HG03378 (cell line): ENCODE measurements at regions not wholly inside any gene's neighbourhood (a gene's known extent, or its start where the extent isn't known, plus 50 kb on each side); places are given as distances from the start of the nearest gene placed in this dataset.

Experiments used
- ATAC-seq: cut with Tn5 transposase; IDR thresholded peaks from one replicate; pipeline ENCODE4 v1.9.1; 2021; ENCODE audit warnings: mild to moderate bottlenecking, moderate library complexity; ENCODE audit not compliant: unreplicated experiment

DNA sequence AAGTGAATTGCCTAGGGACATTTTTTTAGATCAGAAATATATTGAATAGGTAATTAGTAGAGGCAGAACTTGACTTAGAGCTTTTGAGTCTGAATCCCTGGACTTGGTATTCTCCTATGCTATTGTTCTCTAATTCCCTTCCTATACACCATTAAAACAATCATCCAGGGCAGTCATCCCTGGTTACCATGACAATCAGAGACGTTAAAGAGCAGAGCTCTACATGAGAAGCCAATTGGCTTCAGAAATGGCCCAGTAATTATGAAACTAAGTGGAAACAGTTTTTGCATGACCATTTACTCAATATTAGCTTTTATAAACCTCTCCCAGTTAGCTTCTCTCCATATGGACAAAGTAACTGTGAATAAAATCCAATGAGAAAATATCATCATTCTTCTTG lies 182.1 kb upstream of the TP63 start:
- no peak for ATAC-seq

DNA sequence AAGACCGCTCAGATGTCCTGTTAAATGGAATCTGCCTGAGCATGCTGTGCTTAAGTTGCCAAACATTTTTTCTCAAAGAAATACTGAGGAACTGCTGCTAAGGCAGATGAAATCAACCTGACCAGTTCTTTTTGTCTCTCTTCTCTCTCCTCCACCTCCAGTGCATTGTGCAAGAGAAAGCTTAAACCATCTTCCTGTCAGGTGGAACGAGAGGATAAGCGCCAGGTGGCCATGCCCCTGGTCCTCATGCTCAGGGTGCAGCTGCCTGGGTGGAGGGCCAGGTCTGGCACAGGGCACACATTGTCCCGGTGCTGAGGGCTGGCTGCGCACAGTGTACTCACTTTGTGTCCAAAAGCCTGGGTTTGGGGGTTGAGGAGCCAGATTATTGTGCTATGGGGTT lies 176.2 kb upstream of the TP63 start:
- no peak for ATAC-seq

GRCh38 chr3:189455641-189456417 lies 175.4 kb upstream of the TP63 start:
- ATAC-seq: no peak

DNA sequence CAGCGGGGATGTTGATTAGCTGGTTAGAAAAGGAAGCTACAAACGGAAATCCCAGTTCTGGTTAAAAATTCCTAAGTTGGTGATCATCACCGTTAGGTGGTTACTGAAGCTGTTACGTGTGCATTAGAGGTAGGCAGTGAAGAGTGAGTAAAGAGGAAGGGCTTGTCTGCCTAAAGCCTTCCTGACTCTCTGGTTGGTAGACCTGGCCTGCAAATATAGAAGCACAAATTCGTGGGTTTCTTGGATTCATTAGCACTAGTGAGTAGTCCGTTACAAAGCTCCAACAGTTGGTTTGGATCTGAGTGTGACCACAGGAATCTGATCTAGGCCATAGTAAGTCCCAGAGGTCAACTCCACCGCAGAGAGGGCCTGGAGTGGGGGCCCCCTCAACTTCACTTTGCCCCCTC lies 174.0 kb upstream of the TP63 start:
- ATAC-seq: no peak

- ATAC-seq: no peak
Observed at GRCh38 chr3:189457631-189458412, 173.4 kb upstream of the TP63 start.

DNA sequence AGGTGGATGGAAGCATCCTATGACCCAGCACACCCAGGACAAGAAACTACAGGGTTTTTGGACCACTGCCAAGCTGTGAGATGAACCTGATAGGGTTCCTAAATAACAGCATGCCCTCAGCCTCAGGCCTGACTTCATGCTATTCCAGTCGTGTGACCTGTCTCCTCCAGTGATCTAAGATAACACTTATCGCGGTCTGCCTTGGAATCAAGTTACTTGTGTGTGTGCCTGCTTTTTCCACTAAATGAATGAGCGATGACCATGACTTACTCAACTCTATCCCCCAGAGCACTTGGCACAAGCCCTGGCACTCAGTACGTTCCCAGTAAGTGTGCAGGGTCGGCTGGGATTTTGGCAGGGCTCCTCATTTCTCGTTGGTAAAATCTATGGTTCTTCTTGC lies 172.7 kb upstream of the TP63 start:
- no peak for ATAC-seq

- ATAC-seq: no peak
Observed at GRCh38 chr3:189459231-189459630, 172.0 kb upstream of the TP63 start.

DNA sequence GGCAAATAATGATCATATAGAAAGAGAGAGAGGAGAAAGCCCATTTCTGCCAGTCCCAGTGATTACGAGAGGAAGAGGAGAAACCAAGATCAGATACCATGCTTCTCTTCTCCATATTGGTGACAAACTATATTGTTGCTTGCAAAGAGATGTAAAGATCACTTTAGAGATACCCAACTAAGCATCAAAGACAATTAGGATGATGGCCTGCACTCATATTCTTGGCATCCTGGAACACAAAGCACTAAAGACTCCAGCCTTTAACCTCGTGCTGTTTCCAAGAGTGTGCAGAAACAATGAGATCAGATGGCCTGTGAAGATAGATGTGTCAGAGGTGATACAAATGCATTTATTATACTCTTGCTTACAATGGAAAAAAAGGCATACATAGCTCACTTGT lies 170.7 kb upstream of the TP63 start:
- no peak for ATAC-seq

- ATAC-seq: no peak
Observed at GRCh38 chr3:189464799-189465198, 166.4 kb upstream of the TP63 start.

DNA sequence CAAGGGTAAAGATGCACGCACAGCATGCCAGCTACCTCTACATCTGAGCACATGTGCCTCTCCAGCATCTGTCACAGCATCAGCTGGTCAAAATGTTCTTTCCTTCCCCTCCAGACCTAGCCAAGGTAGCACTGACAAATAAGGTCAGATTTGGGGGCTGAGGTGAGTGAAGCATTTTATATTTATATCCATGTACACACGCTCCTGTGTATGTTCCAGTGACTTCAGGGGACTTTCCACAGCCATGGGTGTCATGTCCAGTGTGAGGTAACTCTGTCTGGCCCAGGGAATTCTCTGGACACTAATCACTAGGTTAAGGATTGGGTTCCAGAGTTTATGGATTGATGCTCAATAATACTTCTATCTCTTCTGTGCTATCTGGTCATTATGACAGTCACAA lies 165.2 kb upstream of the TP63 start:
- no peak for ATAC-seq

GRCh38 chr3:189467451-189467850 lies 163.7 kb upstream of the TP63 start:
- ATAC-seq: no peak

GRCh38 chr3:189474944-189475343 lies 156.2 kb upstream of the TP63 start:
- ATAC-seq: no peak

DNA sequence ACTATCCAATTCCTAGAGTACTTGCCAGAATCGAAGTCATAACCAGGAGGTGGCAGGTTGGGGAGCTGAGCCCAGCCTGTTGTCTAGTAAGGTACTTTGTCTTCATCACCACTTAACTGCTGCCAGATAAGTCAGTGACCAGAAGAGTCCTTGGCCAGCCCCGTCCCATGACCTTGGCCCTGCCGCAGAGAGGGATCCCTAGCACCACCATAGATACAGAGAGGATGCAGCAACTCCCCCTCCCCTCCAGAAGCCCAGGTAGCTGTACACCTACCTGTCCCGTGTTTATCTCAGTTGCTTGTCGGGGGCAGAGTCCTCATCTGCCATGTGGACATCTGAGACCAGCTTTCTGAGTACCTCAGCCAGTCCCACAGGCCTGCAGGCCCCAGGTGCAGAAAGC lies 153.6 kb upstream of the TP63 start:
- ATAC-seq: no peak

- no peak for ATAC-seq
Observed at GRCh38 chr3:189486556-189486955, 144.6 kb upstream of the TP63 start.

DNA sequence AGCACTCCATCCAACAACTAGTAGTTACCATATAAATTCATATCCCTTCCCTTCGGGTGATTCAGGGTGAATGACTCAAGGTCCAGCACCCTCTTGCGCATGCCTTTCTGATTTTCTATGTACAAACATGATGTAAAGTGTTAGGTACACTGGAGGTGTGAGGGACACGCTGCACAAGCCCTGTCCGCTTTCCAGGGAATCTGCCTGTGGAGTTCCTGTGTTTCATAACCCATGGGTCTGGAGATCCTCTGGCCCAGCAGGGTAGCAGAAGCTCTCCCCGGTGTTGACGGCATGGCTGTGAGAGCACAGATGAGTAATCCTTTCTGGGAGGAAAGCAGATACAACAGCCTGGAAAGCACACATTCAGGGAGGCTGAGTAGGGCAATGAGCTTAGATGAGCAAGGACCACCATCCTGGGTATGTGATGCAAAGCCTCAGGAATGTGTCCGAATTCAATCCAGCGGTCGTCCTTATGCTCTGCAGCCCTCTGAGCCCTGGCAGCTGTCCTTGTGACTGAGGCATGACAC lies 142.9 kb upstream of the TP63 start:
- no peak for ATAC-seq

DNA sequence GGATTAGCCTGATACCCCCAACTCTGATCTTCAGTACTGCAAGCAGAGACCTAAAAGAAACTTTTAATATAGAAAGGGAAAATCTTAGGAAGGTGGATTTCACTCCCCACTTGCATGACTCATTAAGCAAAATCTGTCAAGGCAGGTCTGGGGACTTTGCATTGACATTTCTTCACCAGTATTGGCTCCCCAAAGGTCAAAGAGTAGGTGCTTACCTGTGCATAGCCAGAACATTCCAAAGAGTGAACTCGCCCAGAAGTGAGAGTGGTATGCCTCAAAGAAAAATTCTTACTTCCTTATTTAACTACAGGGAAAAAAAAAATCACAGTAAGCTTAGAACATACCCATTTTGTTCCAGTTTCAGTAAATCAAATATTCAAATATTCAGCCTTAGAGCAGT lies 140.9 kb upstream of the TP63 start:
- no peak for ATAC-seq

DNA sequence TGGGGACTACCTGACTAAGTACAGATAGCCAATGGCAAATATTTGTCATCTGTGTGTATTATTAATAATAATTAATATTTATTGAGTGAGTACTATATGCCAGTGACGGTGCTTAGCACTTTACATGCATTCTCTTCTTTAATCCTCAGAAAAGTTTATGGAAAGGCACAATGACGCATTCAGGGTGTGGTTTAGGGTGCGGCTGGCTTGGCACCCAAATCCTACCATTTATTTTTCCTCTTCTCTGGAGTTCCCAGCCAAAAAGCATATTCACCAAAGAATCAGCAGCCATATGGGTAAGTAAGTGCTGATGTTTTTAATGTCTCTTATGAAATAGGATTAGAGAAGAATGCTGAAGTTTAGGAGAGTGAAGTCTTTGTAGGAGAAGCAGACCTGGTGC lies 140.4 kb upstream of the TP63 start:
- no peak for ATAC-seq

- ATAC-seq: no peak
Observed at GRCh38 chr3:189491831-189492230, 139.4 kb upstream of the TP63 start.

DNA sequence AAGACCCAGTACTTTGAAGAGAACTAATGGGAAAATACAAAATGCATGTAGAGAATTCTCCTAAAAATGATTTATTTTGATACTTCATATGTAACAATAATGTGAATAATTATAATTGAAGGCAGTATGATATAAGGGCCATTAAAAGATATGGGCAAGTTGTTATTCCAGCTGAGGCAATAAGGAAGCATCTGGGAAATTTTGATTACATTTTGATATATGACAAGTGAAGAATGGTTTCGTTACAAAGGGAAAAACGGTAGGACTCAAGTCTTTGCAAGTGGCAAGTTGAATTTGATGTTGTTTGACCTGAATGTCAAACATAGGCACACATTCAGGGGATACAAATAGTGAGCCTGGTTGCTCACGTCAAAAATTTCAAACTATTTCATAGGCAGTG lies 137.9 kb upstream of the TP63 start:
- ATAC-seq: no peak

DNA sequence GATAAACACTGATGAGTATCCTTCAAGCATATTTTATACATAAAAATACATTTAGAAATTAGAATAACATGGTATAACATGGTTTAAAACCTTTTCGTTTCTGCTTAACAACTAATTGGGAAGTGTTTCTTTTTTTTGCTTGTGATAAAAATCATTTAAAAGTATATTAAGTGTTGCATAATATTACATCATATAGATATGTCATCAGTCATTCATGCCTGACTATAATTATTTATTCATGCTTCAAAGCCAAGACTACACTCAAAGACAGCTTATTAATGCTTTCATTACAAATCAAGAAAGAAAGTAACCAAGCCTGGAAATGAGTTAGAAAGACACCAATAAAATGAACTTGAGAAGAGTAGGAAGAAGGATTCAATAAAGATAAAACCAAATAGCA lies 136.6 kb upstream of the TP63 start:
- no peak for ATAC-seq

DNA sequence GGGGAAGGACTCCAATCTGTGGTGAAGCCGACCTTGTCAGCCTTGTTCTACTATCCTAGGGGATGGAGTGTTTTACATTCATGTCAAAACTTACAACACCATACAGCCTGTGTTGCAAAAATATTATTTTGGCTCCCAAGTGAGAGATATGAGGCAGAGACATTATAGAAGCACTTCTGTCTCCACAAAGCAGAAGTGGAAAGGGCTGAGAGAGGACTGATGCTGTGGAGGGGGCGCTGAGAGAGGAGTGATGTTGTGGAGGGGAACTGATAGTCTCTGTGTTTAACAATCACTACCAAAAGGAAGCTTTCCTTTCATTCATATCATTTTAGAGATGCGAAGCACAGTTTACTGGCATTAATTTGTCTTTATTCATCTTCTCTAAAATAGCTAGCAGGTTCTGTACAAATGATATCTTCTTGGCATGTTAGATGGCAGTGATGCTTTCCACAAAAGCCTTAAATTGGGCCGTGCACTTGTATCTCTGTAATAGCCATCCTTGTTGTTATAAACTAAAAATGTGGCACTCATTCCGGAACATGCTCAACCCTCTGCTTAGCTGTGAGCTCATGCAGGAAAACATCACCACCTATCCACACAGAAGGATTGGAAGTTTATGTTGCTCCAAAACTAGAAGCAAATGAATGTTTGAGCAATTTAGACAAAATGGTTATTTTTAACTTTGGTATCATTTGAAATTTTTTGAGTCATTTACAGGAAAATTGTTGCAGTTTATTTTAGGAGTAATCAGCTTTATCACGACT lies 134.6 kb upstream of the TP63 start:
- no peak for ATAC-seq
